ENCODE measurements at regions not wholly inside any gene's neighbourhood (a gene's known extent, or its start where the extent isn't known, plus 50 kb on each side); places are given as distances from the start of the nearest gene placed in this dataset.

DNA sequence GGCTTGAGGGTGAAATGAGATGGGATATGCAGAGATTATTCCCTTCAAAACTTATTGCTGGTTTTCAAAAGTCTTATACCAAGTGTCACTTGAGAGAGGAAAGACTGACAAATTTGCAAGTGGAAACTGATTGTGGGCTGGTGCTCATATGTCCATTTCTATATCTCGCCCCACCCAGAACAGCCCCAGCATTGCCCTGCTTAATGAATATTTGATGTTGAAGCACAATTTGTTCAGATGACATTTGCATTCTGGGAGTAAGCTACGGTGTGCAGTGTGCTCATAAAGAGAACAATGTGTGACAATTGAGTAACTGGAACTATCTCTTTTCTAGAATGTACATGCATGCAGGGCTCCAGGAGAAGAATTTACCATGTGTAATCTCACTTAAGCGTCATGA lies 223.5 kb upstream of the TRPC5 start:
- TF ChIP-seq, protein P1, sequence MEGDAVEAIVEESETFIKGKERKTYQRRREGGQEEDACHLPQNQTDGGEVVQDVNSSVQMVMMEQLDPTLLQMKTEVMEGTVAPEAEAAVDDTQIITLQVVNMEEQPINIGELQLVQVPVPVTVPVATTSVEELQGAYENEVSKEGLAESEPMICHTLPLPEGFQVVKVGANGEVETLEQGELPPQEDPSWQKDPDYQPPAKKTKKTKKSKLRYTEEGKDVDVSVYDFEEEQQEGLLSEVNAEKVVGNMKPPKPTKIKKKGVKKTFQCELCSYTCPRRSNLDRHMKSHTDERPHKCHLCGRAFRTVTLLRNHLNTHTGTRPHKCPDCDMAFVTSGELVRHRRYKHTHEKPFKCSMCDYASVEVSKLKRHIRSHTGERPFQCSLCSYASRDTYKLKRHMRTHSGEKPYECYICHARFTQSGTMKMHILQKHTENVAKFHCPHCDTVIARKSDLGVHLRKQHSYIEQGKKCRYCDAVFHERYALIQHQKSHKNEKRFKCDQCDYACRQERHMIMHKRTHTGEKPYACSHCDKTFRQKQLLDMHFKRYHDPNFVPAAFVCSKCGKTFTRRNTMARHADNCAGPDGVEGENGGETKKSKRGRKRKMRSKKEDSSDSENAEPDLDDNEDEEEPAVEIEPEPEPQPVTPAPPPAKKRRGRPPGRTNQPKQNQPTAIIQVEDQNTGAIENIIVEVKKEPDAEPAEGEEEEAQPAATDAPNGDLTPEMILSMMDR (IDR thresholded peaks at IDR 0.05; ENCODE audit: borderline replicate concordance, extremely low read depth, low read length, poor library complexity, severe bottlenecking) = no peak
- TF ChIP-seq EZH2 (IDR thresholded peaks at IDR 0.05; ENCODE audit: borderline replicate concordance, low read depth, low read length, severe bottlenecking) = no peak
